ENCODE measurements at regions not wholly inside any gene's neighbourhood (a gene's known extent, or its start where the extent isn't known, plus 50 kb on each side); places are given as distances from the start of the nearest gene placed in this dataset.

DNA sequence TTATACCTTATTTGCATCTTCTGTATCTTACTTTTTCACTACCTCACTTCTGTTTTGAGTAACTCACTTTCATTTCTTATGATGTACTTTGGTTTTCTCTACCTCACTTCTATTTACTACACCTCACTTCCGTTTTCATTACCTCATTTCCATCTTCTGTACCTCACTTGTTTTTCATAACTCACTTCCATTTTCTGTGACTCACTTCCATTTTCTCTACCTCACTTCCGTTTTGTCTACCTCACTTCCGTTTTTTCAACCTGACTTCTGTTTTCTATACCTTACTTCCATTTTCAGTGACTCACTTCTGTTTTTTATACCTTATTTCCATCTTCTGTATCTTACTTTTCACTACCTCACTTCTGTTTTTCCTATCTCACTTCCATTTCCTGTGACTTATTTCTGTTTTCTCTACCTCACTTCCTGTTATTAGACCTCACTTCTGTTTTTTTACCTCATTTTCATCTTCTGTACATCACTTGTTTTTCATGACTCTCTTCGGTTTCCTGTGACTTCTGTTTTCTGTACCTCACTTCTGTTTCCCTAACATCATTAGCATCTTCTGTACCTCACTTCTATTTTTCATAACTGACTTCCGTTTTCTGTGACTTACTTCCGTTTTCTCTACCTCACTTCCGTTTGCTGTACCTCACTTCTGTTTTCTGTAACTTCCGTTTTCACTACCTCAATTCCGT lies 493.1 kb upstream of the AKR1E2 start:
- no peak for DNase-seq
- H3K4me1 Mint-ChIP-seq (ENCODE audit: low read depth) = no peaks in the 10 kb centered on the region
- no peak overlapping the region for H3K4me3 Mint-ChIP-seq
- no peaks in the 10 kb centered on the region for H3K36me3 Mint-ChIP-seq (ENCODE audit: low read depth)
- no peaks in the 10 kb centered on the region for H3K27me3 Mint-ChIP-seq (ENCODE audit: insufficient read depth)
- TF ChIP-seq, protein P1, sequence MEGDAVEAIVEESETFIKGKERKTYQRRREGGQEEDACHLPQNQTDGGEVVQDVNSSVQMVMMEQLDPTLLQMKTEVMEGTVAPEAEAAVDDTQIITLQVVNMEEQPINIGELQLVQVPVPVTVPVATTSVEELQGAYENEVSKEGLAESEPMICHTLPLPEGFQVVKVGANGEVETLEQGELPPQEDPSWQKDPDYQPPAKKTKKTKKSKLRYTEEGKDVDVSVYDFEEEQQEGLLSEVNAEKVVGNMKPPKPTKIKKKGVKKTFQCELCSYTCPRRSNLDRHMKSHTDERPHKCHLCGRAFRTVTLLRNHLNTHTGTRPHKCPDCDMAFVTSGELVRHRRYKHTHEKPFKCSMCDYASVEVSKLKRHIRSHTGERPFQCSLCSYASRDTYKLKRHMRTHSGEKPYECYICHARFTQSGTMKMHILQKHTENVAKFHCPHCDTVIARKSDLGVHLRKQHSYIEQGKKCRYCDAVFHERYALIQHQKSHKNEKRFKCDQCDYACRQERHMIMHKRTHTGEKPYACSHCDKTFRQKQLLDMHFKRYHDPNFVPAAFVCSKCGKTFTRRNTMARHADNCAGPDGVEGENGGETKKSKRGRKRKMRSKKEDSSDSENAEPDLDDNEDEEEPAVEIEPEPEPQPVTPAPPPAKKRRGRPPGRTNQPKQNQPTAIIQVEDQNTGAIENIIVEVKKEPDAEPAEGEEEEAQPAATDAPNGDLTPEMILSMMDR (IDR thresholded peaks at IDR 0.05) = no peak
- H3K27ac Mint-ChIP-seq = no peak overlapping the region
- no peaks in the 10 kb centered on the region for H3K9me3 Mint-ChIP-seq

DNA sequence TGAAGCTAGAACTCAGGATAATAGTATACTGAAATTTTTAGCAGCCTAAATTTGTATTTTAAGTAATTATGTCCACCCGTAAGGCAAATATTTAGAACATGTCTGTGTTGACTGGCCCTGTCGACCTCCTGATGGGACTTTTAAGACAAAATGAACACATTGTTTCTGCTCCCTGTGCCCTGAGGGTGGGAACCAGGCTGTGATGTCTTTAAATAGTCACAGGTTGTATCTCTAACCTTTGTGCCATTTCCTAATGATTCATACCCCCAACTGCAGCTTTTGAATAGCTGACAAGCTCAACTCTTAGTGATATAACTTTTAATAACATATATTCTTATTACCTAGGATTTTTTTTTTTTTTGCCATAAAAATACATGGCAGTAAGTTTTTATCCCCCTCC lies 494.9 kb upstream of the AKR1E2 start:
- TF ChIP-seq, protein P1 (IDR thresholded peaks at IDR 0.05) = no peak
- no peak for DNase-seq
- H3K4me1 Mint-ChIP-seq (ENCODE audit: low read depth) = no peaks in the 10 kb centered on the region
- no peaks in the 10 kb centered on the region for H3K36me3 Mint-ChIP-seq (ENCODE audit: low read depth)
- no peaks in the 10 kb centered on the region for H3K9me3 Mint-ChIP-seq
- H3K27me3 Mint-ChIP-seq (ENCODE audit: insufficient read depth) = no peaks in the 10 kb centered on the region
- no peak overlapping the region for H3K27ac Mint-ChIP-seq
- no peak overlapping the region for H3K4me3 Mint-ChIP-seq

DNA sequence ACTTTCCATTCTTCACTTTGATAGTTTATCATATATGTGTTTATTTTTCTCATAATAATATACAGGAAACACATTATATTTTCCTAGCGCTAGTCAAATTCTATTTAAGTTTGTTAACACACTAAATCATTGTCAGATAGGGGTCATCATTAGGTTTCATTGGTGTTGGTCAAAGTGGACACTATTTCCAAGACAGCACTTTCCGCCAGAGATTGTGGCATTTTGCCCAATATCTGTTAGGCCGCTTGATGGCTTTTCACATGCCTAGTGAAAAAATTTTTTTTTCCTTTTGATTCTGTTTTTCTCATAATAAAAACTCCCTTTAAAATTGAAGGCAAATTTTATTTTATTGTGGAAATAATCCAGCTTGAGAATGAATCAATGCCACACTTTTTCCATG lies 495.4 kb upstream of the AKR1E2 start:
- Mint-ChIP-seq H3K36me3 (ENCODE audit: low read depth) (no peaks in the 10 kb centered on the region), H3K4me1 (ENCODE audit: low read depth) (no peaks in the 10 kb centered on the region), H3K9me3 (no peaks in the 10 kb centered on the region), H3K27ac (no peak overlapping the region), H3K4me3 (no peak overlapping the region), H3K27me3 (ENCODE audit: insufficient read depth) (no peaks in the 10 kb centered on the region)
- DNase-seq = no peak
- TF ChIP-seq, protein P1 (IDR thresholded peaks at IDR 0.05) = no peak

DNA sequence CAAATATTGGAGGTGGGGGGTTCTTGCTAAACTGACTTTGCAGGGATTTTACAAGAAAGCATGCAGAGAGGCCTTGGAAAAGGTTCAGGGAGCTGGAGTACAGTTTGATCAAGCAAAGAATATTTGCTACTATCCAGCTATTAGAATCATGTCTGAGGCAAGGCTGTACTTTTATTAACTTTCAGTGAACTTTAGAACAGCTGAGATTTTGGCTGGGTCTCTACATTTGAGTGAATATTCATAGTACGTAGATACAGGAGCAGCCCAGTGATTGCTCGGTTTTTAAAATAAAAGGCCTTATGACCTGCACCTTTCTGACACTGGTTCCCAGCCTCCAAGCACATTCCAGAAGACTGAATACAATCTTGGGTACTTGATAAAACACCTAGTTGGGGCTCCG lies 496.8 kb upstream of the AKR1E2 start:
- TF ChIP-seq, protein P1 (IDR thresholded peaks at IDR 0.05) = no peak
- H3K27ac Mint-ChIP-seq = no peak overlapping the region

DNA sequence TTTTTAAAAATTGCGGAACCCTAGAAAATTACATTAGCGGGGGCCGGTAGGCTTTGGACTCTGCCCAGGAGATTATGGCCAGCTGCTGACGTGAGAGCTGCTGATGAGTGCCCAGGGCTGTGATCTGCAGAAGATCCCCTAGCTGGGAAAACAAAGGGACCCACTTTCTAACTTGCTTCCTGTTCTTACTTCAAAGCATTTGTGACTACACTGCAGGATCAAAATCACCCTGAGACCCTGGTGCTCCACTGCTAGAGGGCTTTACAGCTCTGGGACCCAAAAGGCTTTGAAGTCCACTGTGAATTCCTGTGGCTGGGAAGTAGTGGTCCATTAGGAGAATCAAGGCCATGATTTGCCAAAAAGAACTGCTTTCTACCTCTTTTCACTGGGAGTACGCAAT lies 499.4 kb upstream of the AKR1E2 start:
- Mint-ChIP-seq H3K27me3 (ENCODE audit: insufficient read depth) (no peaks in the 10 kb centered on the region), H3K27ac (no peak overlapping the region), H3K36me3 (ENCODE audit: low read depth) (no peaks in the 10 kb centered on the region), H3K9me3 (no peaks in the 10 kb centered on the region), H3K4me3 (no peak overlapping the region), H3K4me1 (ENCODE audit: low read depth) (peaks cover 7% of the 10 kb centered on the region; the same call in 1 of the 2 replicates)
- DNase-seq = no peak
- TF ChIP-seq, protein P1 (IDR thresholded peaks at IDR 0.05) = no peak

More for the DNA sequence above, 496.8 kb upstream of the AKR1E2 start:
- H3K27me3 Mint-ChIP-seq (ENCODE audit: insufficient read depth) = no peaks in the 10 kb centered on the region
- DNase-seq = no peak
- H3K36me3 Mint-ChIP-seq (ENCODE audit: low read depth) = no peaks in the 10 kb centered on the region
- peaks cover 2% of the 10 kb centered on the region; the same call in 1 of the 2 replicates for H3K4me1 Mint-ChIP-seq (ENCODE audit: low read depth)
- no peaks in the 10 kb centered on the region for H3K9me3 Mint-ChIP-seq
- H3K4me3 Mint-ChIP-seq = no peak overlapping the region

Measured in HFFc6 (cell line).